IMR-90 (cell line): ENCODE measurements at regions not wholly inside any gene's neighbourhood (a gene's known extent, or its start where the extent isn't known, plus 50 kb on each side); places are given as distances from the start of the nearest gene placed in this dataset.

Source experiments
- ATAC-seq: fragments of 200-7000 bp; cut with Tn5 transposase; 2 replicates; pipeline ENCODE4 v1.9.1; 2020; ENCODE audit warnings: low read depth, mild to moderate bottlenecking, moderate library complexity
- BruUV-seq: library from RNA; stranded (reverse); fragments of 400-500 nt; replicated peaks from 2 replicates; lab custom pipeline; 2021; lab: Mats Ljungman, UMichigan
- CTCF ChIA-PET: fragments of 300-600 bp; formaldehyde crosslinking; extraction: SDS; loops from one replicate; lab custom pipeline; 2021; ENCODE audit warnings: antibody characterized with exemption; lab: Yijun Ruan, JAX
- POLR2A ChIA-PET: fragments of 300-600 bp; sonication (Branson Sonifier 250); formaldehyde crosslinking; loops from one replicate; lab custom pipeline; 2022; ENCODE audit warnings: antibody characterized with exemption; ENCODE audit not compliant: unreplicated experiment; lab: Charles Lee
- DNase-seq: peaks from one replicate; pipeline ENCODE4 v3.0.0; 2013
- H2AFZ ChIP-seq: replicated peaks from 2 replicates; pipeline ENCODE3; 2013; ENCODE audit warnings: low read length, mild to moderate bottlenecking; ENCODE audit not compliant: poor library complexity
- H2AK5ac ChIP-seq: 2 replicates; pipeline ENCODE4 v1.6.1; 2013; ENCODE audit warnings: low read depth, low read length, inconsistent platforms
- H2AK9ac ChIP-seq: replicated peaks from 2 replicates; pipeline ENCODE3; 2013; ENCODE audit warnings: mild to moderate bottlenecking, low read depth, low read length, moderate library complexity; ENCODE audit not compliant: poor library complexity
- H2BK120ac ChIP-seq: 2 replicates; pipeline ENCODE4 v1.6.1; 2013; ENCODE audit warnings: low read depth, low read length, inconsistent platforms
- H2BK15ac ChIP-seq: 3 replicates; pipeline ENCODE4 v1.6.1; 2013; ENCODE audit warnings: low read depth, low read length, inconsistent platforms
- H2BK20ac ChIP-seq: 2 replicates; pipeline ENCODE4 v1.6.1; 2013; ENCODE audit warnings: low read depth, mild to moderate bottlenecking, inconsistent platforms, low read length, moderate library complexity
- H2BK5ac ChIP-seq: 2 replicates; pipeline ENCODE4 v1.6.1; 2013; ENCODE audit warnings: mild to moderate bottlenecking, low read depth, low read length, inconsistent platforms; ENCODE audit not compliant: poor library complexity, severe bottlenecking
- H3K14ac ChIP-seq: replicated peaks from 2 replicates; pipeline ENCODE4 v1.6.1; 2013; ENCODE audit warnings: low read depth, low read length, inconsistent platforms
- H3K18ac ChIP-seq: 2 replicates; pipeline ENCODE4 v1.6.1; 2013; ENCODE audit warnings: low read depth, low read length, control low read depth
- H3K23ac ChIP-seq: 2 replicates; pipeline ENCODE4 v1.6.1; 2013; ENCODE audit warnings: low read depth, low read length, inconsistent platforms
- H3K27ac ChIP-seq: 2 replicates; pipeline ENCODE4 v1.5.1; 2013; ENCODE audit warnings: mild to moderate bottlenecking, control low read depth, low read length; ENCODE audit not compliant: insufficient read depth
- H3K27me3 ChIP-seq: 2 replicates; pipeline ENCODE4 v1.6.1; 2013; ENCODE audit warnings: low read length; ENCODE audit not compliant: control insufficient read depth, insufficient read depth
- H3K36me3 ChIP-seq: 2 replicates; pipeline ENCODE4 v1.6.1; 2013; ENCODE audit warnings: low read length, mixed read lengths; ENCODE audit not compliant: control insufficient read depth, insufficient read depth
- H3K4ac ChIP-seq: 2 replicates; pipeline ENCODE4 v1.6.1; 2013; ENCODE audit warnings: low read depth, low read length, inconsistent platforms
- H3K4me1 ChIP-seq: 2 replicates; pipeline ENCODE4 v1.6.1; 2013; ENCODE audit warnings: low read length, mixed read lengths; ENCODE audit not compliant: control insufficient read depth, insufficient read depth
- H3K4me2 ChIP-seq: 2 replicates; pipeline ENCODE4 v1.6.1; 2013; ENCODE audit warnings: low read depth, mild to moderate bottlenecking, control low read depth, low read length, moderate library complexity
- H3K4me3 ChIP-seq: 2 replicates; pipeline ENCODE4 v1.5.1; 2013; ENCODE audit warnings: low read depth, mild to moderate bottlenecking, control low read depth, low read length, moderate library complexity; ENCODE audit not compliant: insufficient read depth
- H3K56ac ChIP-seq: 2 replicates; pipeline ENCODE4 v1.6.1; 2013; ENCODE audit warnings: low read length, inconsistent platforms; ENCODE audit not compliant: insufficient read depth; ENCODE audit errors: extremely low read depth
- H3K79me1 ChIP-seq, 2 experiments: 2 replicates each; pipeline ENCODE4 v1.6.1; 2013; ENCODE audit warnings: low read length in 2 of 2, inconsistent platforms in 1 of 2, low read depth in 1 of 2
- H3K9ac ChIP-seq: 2 replicates; pipeline ENCODE4 v1.6.1; 2013; ENCODE audit warnings: low read depth, low read length, control low read depth
- H3K9me1 ChIP-seq: 2 replicates; pipeline ENCODE4 v1.6.1; 2013; ENCODE audit warnings: low read length, inconsistent platforms; ENCODE audit not compliant: insufficient read depth
- H3K9me3 ChIP-seq: 2 replicates; pipeline ENCODE4 v1.6.1; 2013; ENCODE audit warnings: low read length; ENCODE audit not compliant: control insufficient read depth, insufficient read depth
- H4K20me1 ChIP-seq: 2 replicates; pipeline ENCODE4 v1.6.1; 2013; ENCODE audit warnings: low read length, inconsistent platforms; ENCODE audit not compliant: insufficient read depth
- H4K5ac ChIP-seq: 2 replicates; pipeline ENCODE4 v1.6.1; 2013; ENCODE audit warnings: mild to moderate bottlenecking, low read depth, low read length, control low read depth
- H4K8ac ChIP-seq, 2 experiments: 2 replicates each; pipeline ENCODE4 v1.6.1; 2013; ENCODE audit warnings: low read depth in 2 of 2, low read length in 2 of 2, control low read depth in 1 of 2, inconsistent platforms in 1 of 2
- H4K91ac ChIP-seq: 2 replicates; pipeline ENCODE4 v1.6.1; 2013; ENCODE audit warnings: low read depth, low read length, inconsistent platforms; ENCODE audit not compliant: insufficient read depth
- BHLHE40 ChIP-seq: fragments of 150-350 bp; IDR thresholded peaks from 2 replicates; pipeline ENCODE4 v1.6.1; 2016; ENCODE audit warnings: mild to moderate bottlenecking, low read depth, low read length
- CEBPB ChIP-seq: IDR thresholded peaks from 2 replicates; pipeline ENCODE4 v1.6.1; 2012; ENCODE audit warnings: low read depth, low read length, improper control_type of control experiment
- CHD1 ChIP-seq: IDR thresholded peaks from 2 replicates; pipeline ENCODE4 v1.6.1; 2012; ENCODE audit warnings: low read depth, low read length, improper control_type of control experiment
- FOS ChIP-seq: fragments of 150-350 bp; IDR thresholded peaks from 2 replicates; pipeline ENCODE4 v1.6.1; 2016; ENCODE audit warnings: low read depth, low read length
- MAFK ChIP-seq: IDR thresholded peaks from 2 replicates; pipeline ENCODE4 v1.6.1; 2012; ENCODE audit warnings: low read depth, low read length, improper control_type of control experiment
- MAZ ChIP-seq: IDR thresholded peaks from 2 replicates; pipeline ENCODE4 v1.6.1; 2012; ENCODE audit warnings: low read depth, mild to moderate bottlenecking, low read length, improper control_type of control experiment, moderate library complexity, borderline replicate concordance
- MXI1 ChIP-seq: IDR thresholded peaks from 2 replicates; pipeline ENCODE4 v1.6.1; 2012; ENCODE audit warnings: low read depth, mild to moderate bottlenecking, low read length, moderate library complexity, borderline replicate concordance
- NFE2L2 ChIP-seq: fragments of 150-350 bp; IDR thresholded peaks from 2 replicates; pipeline ENCODE4 v1.6.1; 2016; ENCODE audit warnings: low read depth, mild to moderate bottlenecking, low read length
- POLR2A ChIP-seq: IDR thresholded peaks from 2 replicates; pipeline ENCODE4 v1.6.1; 2012; ENCODE audit warnings: mild to moderate bottlenecking, low read depth, low read length
- RAD21 ChIP-seq: IDR thresholded peaks from 2 replicates; pipeline ENCODE4 v1.6.1; 2012; ENCODE audit warnings: low read length, improper control_type of control experiment
- RCOR1 ChIP-seq: IDR thresholded peaks from 2 replicates; pipeline ENCODE4 v1.6.1; 2012; ENCODE audit warnings: mild to moderate bottlenecking, low read length, improper control_type of control experiment; ENCODE audit not compliant: insufficient replicate concordance
- RFX5 ChIP-seq: IDR thresholded peaks from 2 replicates; pipeline ENCODE4 v1.8.0; 2012; ENCODE audit warnings: low read depth, mild to moderate bottlenecking, low read length, moderate library complexity
- SMC3 ChIP-seq: fragments of 150-350 bp; IDR thresholded peaks from 2 replicates; pipeline ENCODE4 v1.6.1; 2016; ENCODE audit warnings: low read depth, mild to moderate bottlenecking, antibody characterized with exemption, low read length, moderate library complexity
- dilution Hi-C: fragments of 300-500 bp; cut with HindIII; formaldehyde crosslinking; loops from one replicate; pipeline ENCODE4 v1.14.3; 2018; ENCODE audit warnings: low sequenced_read_pairs; ENCODE audit not compliant: unreplicated experiment
- in situ Hi-C: fragments of 300-500 bp; cut with MboI; formaldehyde crosslinking; loops from 3 replicates; pipeline ENCODE4 v1.14.3; 2019; ENCODE audit warnings: low sequenced_read_pairs, inconsistent platforms, mixed read lengths
- intact Hi-C: fragments of 100-400 bp; cut with micrococcal nuclease; formaldehyde crosslinking; loops from 2 replicates; pipeline ENCODE4 v1.10.0; 2022
- TF ChIP-seq, protein P1 (sequence below): fragments of 150-350 bp; IDR thresholded peaks from 2 replicates; pipeline ENCODE4 v1.6.1; 2016; ENCODE audit warnings: low read depth, mild to moderate bottlenecking, low read length, moderate library complexity, borderline replicate concordance
- TF ChIP-seq, protein P2 (sequence below): fragments of 150-350 bp; IDR thresholded peaks from 2 replicates; pipeline ENCODE4 v1.6.1; 2017; ENCODE audit warnings: mild to moderate bottlenecking, antibody characterized with exemption, low read length, low read depth
- TF ChIP-seq, protein P3 (sequence below): conservative IDR thresholded peaks from 2 replicates; pipeline ENCODE4 v1.5.1; 2012; ENCODE audit warnings: mild to moderate bottlenecking, low read depth, low read length, improper control_type of control experiment

DNA sequence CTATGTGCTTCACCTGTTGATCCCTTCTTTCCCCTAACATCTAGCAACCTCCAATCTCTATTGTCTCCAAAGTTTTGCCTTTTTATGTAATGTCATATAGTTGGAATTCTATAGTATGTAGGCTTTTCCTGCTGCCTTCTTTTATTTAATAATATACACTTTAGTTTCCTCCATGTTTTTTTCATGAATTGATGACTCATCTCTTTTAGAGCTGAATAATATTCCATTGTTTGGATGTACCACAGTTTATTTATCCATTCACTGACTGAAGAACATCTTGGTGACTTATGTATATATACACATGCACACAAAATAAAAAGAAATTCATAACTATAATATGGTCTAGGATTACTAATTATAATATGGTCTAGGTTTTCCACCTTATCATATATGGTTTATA is 1314.2 kb downstream of the OTOL1 start:
- no peak overlapping the region for H3K23ac ChIP-seq
- intact Hi-C loops: no loop called here
- no peak overlapping the region for H2AK5ac ChIP-seq
- no peak overlapping the region for H2AFZ ChIP-seq
- ChIA-PET POLR2A (no interaction called here), CTCF (no interaction called here)
- no peak overlapping the region for H3K14ac ChIP-seq
- H4K91ac ChIP-seq: no peak overlapping the region
- ATAC-seq (no peak), DNase-seq (no peak)
- H3K27me3 ChIP-seq: no peaks in the 10 kb centered on the region
- no peak overlapping the region for H3K4me2 ChIP-seq
- no peak overlapping the region for H4K5ac ChIP-seq
- H4K8ac ChIP-seq: no peak overlapping the region
- H3K4me3 ChIP-seq: no peak overlapping the region
- H4K20me1 ChIP-seq: no peaks in the 10 kb centered on the region
- dilution Hi-C loops: no loop called here
- H3K9me3 ChIP-seq: no peaks in the 10 kb centered on the region
- H2BK120ac ChIP-seq: no peak overlapping the region
- H3K4me1 ChIP-seq: no peaks in the 10 kb centered on the region
- no peak overlapping the region for H3K18ac ChIP-seq
- H2BK15ac ChIP-seq: no peak overlapping the region
- H3K79me1 ChIP-seq: no peaks in the 10 kb centered on the region
- in situ Hi-C loops: no loop called here
- no peak overlapping the region for H2AK9ac ChIP-seq
- no peaks in the 10 kb centered on the region for H3K36me3 ChIP-seq
- no peak overlapping the region for H2BK5ac ChIP-seq
- no peak overlapping the region for H3K27ac ChIP-seq
- H3K56ac ChIP-seq: no peak overlapping the region
- no peak overlapping the region for H2BK20ac ChIP-seq
- no TSS peak for BruUV-seq
- H3K9ac ChIP-seq: no peak overlapping the region
- TF ChIP-seq BHLHE40: no peak
- no peak for TF ChIP-seq NFE2L2
- TF ChIP-seq RFX5: no peak
- TF ChIP-seq POLR2A: no peak
- TF ChIP-seq, protein P1, sequence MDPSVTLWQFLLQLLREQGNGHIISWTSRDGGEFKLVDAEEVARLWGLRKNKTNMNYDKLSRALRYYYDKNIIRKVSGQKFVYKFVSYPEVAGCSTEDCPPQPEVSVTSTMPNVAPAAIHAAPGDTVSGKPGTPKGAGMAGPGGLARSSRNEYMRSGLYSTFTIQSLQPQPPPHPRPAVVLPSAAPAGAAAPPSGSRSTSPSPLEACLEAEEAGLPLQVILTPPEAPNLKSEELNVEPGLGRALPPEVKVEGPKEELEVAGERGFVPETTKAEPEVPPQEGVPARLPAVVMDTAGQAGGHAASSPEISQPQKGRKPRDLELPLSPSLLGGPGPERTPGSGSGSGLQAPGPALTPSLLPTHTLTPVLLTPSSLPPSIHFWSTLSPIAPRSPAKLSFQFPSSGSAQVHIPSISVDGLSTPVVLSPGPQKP: no peak
- TF ChIP-seq, protein P2, sequence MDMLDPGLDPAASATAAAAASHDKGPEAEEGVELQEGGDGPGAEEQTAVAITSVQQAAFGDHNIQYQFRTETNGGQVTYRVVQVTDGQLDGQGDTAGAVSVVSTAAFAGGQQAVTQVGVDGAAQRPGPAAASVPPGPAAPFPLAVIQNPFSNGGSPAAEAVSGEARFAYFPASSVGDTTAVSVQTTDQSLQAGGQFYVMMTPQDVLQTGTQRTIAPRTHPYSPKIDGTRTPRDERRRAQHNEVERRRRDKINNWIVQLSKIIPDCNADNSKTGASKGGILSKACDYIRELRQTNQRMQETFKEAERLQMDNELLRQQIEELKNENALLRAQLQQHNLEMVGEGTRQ: no peak
- TF ChIP-seq RCOR1: no peak
- no peak for TF ChIP-seq MAFK
- TF ChIP-seq, protein P3, sequence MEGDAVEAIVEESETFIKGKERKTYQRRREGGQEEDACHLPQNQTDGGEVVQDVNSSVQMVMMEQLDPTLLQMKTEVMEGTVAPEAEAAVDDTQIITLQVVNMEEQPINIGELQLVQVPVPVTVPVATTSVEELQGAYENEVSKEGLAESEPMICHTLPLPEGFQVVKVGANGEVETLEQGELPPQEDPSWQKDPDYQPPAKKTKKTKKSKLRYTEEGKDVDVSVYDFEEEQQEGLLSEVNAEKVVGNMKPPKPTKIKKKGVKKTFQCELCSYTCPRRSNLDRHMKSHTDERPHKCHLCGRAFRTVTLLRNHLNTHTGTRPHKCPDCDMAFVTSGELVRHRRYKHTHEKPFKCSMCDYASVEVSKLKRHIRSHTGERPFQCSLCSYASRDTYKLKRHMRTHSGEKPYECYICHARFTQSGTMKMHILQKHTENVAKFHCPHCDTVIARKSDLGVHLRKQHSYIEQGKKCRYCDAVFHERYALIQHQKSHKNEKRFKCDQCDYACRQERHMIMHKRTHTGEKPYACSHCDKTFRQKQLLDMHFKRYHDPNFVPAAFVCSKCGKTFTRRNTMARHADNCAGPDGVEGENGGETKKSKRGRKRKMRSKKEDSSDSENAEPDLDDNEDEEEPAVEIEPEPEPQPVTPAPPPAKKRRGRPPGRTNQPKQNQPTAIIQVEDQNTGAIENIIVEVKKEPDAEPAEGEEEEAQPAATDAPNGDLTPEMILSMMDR: no peak
- TF ChIP-seq CHD1: no peak
- no peak for TF ChIP-seq MAZ
- TF ChIP-seq MXI1: no peak
- TF ChIP-seq FOS: no peak
- no peak for TF ChIP-seq SMC3
- no peak for TF ChIP-seq RAD21
- TF ChIP-seq CEBPB: no peak
- H3K4ac ChIP-seq: no peak overlapping the region
- H3K9me1 ChIP-seq: no peaks in the 10 kb centered on the region
